GM12891 (cell line): ENCODE measurements at regions not wholly inside any gene's neighbourhood (a gene's known extent, or its start where the extent isn't known, plus 50 kb on each side); places are given as distances from the start of the nearest gene placed in this dataset.
A peak's percentile ranks its signal among the peaks of the same experiment; 100 is the strongest.
"Not testable (repeated sequence)": the region's sequence is repeated elsewhere in the genome, so short reads cannot be mapped to it uniquely, and the experiment has no call there.

Experiments
- DNase-seq: peaks from one replicate; pipeline ENCODE4 v3.0.0; 2011; ENCODE audit warnings: low spot score; ENCODE audit not compliant: insufficient read length
- FAIRE-seq: peaks from 2 replicates; lab custom pipeline; 2011; peaks lifted over from hg19 to GRCh38; lab: Jason Lieb, UNC
- PAX5 ChIP-seq: IDR thresholded peaks from 2 replicates; pipeline ENCODE4 v1.6.1; 2011; ENCODE audit warnings: low read length, moderate library complexity, mild to moderate bottlenecking; ENCODE audit not compliant: insufficient read depth, severe bottlenecking
- POLR2A ChIP-seq: IDR thresholded peaks from 2 replicates; pipeline ENCODE4 v1.6.1; 2011; ENCODE audit warnings: low read depth, low read length, control low read depth
- POLR2AphosphoS5 ChIP-seq: IDR thresholded peaks from 2 replicates; pipeline ENCODE4 v1.6.1; 2011; ENCODE audit warnings: low read depth, low read length, control low read depth
- POU2F2 ChIP-seq: IDR thresholded peaks from 2 replicates; pipeline ENCODE4 v1.6.1; 2011; ENCODE audit warnings: low read depth, mild to moderate bottlenecking, control low read depth, low read length, moderate library complexity
- SPI1 ChIP-seq: IDR thresholded peaks from 2 replicates; pipeline ENCODE4 v1.6.1; 2011; ENCODE audit warnings: low read depth, low read length, control low read depth
- TAF1 ChIP-seq: IDR thresholded peaks from 2 replicates; pipeline ENCODE4 v1.6.1; 2011; ENCODE audit warnings: low read depth, low read length, control low read depth

DNA sequence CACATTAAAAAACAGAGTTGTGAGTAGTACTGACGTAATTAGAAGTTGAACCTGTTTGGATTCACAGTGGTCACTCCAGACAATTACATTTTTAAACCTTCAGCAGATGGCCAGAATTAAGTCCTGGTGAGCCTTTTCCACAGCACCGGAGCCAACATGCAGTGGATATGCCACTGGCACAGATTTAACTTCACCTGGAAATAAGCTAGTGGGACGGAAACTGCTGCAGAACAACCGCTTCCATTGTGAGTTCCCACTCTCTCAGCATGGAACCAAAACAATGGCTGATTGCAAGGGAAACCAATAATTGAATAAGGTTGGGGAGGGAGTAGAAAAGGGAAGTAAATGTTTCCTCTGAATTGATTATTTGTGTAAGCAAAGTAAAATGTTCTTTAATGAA lies 515.1 kb downstream of the STK39 start:
- no peak for DNase-seq
- TF ChIP-seq POLR2AphosphoS5 (no peak), TAF1 (no peak), PAX5 (no peak), POLR2A (no peak), POU2F2 (no peak), SPI1 (no peak)
- FAIRE-seq: no peak

DNA sequence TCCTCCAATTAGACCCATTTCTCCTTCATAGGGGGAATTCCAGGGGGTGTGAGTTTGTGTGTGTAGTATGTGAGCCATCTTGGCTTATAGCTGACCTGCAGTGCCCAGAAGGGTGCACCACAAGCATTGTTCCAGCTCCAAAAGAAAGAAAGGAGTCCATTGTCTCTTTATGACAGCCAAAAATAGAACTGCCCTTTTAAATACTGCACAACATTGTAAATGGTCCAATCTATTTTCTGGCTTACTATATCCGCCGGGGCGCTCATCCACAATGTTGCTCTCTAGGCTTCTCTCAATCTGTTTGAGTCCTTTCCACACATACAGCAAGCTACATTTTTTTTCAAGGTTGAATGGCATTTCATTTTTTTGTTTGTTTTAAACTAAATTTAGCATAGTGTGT lies 517.5 kb downstream of the STK39 start:
- DNase-seq: no peak
- no peak for FAIRE-seq

DNA sequence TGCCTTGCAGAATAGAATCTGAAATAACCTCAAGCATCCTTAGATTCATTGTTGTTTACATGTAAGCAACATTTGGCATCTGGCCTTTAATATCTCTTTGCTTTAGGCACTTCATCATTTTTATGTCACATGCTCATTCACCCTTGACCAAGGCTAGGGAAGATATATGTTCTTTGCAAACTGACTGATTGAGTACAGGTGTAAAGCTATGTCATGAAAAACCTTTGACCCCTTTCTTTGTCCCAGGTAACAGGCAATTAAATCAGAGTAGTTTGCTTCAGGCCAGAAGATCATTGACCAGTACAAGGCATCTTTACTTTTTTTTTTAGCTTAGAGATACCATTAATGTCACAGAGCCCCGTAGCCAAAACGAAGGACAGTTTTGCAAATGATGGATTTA lies 520.6 kb downstream of the STK39 start:
- DNase-seq: no peak
- FAIRE-seq: peak; percentile 40
- TF ChIP-seq POLR2AphosphoS5: no peak
- TF ChIP-seq PAX5: no peak
- TF ChIP-seq POLR2A: no peak
- no peak for TF ChIP-seq TAF1
- no peak for TF ChIP-seq POU2F2
- no peak for TF ChIP-seq SPI1

More for the DNA sequence above, 517.5 kb downstream of the STK39 start:
- TF ChIP-seq SPI1 (no peak), TAF1 (no peak), POLR2A (no peak), PAX5 (no peak), POLR2AphosphoS5 (no peak), POU2F2 (no peak)

DNA sequence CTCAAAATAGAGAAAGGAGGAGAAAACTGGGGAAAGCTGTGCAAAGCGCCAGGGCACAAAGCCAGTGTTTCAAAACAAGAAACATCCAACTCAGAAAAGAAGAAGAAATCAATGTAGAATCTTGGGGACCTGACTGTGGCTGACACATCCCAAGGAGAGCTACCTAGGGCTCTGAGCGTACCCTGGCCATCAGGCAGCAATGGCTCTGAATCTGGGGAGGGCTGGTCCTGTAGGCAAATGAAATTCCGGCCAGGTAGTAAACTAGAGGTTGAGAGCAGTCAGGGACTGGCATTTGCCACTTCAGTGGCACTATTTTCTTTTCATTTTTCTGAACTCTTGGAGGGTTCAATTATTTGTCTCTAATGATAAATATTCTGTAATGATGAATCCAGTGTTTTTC lies 525.8 kb downstream of the STK39 start:
- FAIRE-seq (no peak), DNase-seq (no peak)
- TF ChIP-seq PAX5: no peak
- TF ChIP-seq POU2F2: no peak
- no peak for TF ChIP-seq SPI1
- TF ChIP-seq TAF1: no peak
- no peak for TF ChIP-seq POLR2AphosphoS5
- no peak for TF ChIP-seq POLR2A

DNA sequence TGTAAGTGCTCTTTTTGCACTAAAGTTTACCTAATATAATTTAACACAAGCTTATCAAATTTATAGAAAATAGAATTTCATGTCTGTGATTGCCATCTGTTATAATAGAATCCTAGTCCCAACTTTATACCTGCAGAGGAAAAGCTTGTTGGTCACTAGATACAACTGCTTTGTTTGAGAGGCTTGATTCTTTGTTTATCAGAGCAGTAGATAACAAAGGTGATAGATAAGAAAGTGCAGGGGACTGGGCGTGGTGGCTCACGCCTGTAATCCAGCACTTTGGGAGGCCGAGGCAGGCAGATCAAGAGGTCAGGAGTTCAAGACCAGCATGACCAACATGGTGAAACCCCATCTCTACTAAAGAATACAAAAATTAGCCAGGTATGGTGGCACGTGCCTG lies 528.0 kb downstream of the STK39 start:
- FAIRE-seq (no peak), DNase-seq (no peak)
- TF ChIP-seq PAX5: no peak
- TF ChIP-seq POU2F2: no peak
- TF ChIP-seq POLR2A: no peak
- no peak for TF ChIP-seq SPI1
- TF ChIP-seq POLR2AphosphoS5: no peak
- TF ChIP-seq TAF1: no peak

DNA sequence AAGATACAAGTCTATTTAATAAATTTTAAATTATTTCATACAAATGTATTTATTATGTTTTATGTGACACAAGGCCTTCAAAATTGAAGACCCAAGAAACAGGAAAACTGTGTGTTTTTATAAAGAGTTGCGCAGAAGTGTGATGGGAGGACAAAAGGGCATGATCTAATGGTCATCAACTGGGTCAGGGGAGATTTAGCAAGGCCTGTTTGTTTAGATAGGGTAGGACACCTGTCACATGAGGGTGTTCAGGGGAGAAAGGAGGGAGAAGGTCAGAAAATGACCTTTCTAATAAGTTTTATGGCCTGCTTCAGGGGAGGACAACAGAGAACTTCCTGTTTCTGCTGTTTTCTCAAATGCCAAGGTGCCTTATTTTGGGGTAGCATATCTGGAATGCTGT lies 528.8 kb downstream of the STK39 start:
- FAIRE-seq: no peak
- TF ChIP-seq POU2F2: no peak
- no peak for TF ChIP-seq TAF1
- no peak for TF ChIP-seq PAX5
- no peak for TF ChIP-seq SPI1
- no peak for TF ChIP-seq POLR2AphosphoS5
- TF ChIP-seq POLR2A: no peak
- DNase-seq: no peak

DNA sequence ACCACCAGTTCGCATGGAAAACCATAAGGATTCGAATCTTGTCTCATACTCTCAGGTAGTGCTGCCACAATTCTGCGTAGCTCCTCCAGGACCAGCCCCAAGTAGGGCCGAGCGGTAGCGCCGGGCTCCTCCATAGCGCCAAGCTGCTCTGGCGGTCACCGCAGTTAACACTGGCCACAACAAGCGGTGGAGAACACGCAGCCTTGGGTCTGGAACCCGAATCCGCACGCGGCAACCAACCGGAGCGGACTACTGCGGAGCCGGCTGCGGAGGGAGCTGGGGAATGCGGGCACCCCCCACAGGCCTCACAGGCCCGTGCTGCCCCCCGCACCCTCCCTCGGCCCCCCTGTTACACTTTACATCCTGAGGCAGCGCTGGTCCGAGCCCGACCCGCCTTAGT lies 531.5 kb downstream of the STK39 start:
- DNase-seq (no peak), FAIRE-seq (no peak)
- TF ChIP-seq TAF1 (no peak), SPI1 (no peak), POLR2AphosphoS5 (no peak), POLR2A (no peak), PAX5 (no peak), POU2F2 (no peak)

GRCh38 chr2:167715498-167715897 lies 531.9 kb downstream of the STK39 start:
- not testable (repeated sequence) for FAIRE-seq, DNase-seq

DNA sequence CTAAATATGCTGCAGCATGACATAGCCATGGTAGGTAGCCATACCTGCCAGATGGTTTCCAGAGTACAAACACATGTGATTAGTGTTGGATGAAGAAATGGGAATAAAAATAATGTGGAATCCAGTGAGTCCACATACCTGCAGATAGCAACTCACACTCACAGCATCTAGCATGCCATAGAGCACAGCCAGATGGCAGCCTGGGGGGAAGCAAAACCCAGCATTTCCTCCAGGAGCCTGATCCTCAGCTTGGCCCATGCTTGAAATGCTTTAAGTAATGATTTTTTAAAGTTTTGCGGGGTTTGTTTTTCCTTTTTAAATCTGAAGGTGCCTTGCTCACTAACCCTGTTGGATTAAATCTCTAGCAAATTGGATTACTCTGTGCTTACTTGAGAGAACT lies 535.1 kb downstream of the STK39 start:
- TF ChIP-seq TAF1 (no peak), POLR2AphosphoS5 (no peak), POU2F2 (no peak), POLR2A (no peak)

DNA sequence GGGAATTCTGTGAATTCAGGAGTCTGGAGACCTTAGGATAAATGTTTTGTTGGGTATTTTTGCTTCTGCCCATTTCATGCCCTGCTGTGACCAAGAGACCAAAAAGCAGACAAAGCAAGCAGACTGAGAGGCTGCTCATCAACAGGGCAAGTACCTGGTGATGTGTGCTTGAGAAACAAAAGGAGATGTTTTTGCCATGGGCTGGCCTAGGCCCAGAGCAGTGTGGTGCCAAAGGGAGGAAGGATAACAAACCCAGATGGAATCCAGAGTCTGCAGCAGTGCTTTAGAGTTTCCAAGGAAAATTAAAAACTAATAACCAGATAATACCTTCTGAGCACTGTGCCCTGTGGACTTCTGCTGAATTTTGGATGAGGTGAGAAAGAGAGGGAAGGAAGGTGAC lies 538.4 kb downstream of the STK39 start:
- no peak for DNase-seq
- TF ChIP-seq POLR2A: no peak
- no peak for TF ChIP-seq POLR2AphosphoS5
- no peak for TF ChIP-seq SPI1
- no peak for TF ChIP-seq TAF1
- TF ChIP-seq POU2F2: no peak
- no peak for TF ChIP-seq PAX5
- no peak for FAIRE-seq

More for the DNA sequence above, 535.1 kb downstream of the STK39 start:
- DNase-seq (no peak), FAIRE-seq (no peak)
